Left forelimb (tissue), 1 donor: ENCODE measurements at regions not wholly inside any gene's neighbourhood (a gene's known extent, or its start where the extent isn't known, plus 50 kb on each side); places are given as distances from the start of the nearest gene placed in this dataset.

ENCODE experiments used
- DNase-seq: peaks from one replicate; pipeline ENCODE4 v3.0.0-alpha.2; 2018; ENCODE audit warnings: low spot score

GRCh38 chr5:32990593-32991420, 279.7 kb downstream of the NPR3 start:
- DNase-seq: no peak

GRCh38 chr5:32991421-32991815, 280.3 kb downstream of the NPR3 start:
- DNase-seq: no peak

GRCh38 chr5:32996336-32996735, 285.2 kb downstream of the NPR3 start:
- no peak for DNase-seq

GRCh38 chr5:33008751-33009418, 297.8 kb downstream of the NPR3 start:
- DNase-seq: no peak

- DNase-seq: no peak
Observed at GRCh38 chr5:33010846-33011245, 299.7 kb downstream of the NPR3 start.

GRCh38 chr5:33011801-33012200, 300.7 kb downstream of the NPR3 start:
- no peak for DNase-seq

- DNase-seq: no peak
Observed at GRCh38 chr5:33023649-33024048, 312.5 kb downstream of the NPR3 start.

GRCh38 chr5:33032271-33033070, 321.4 kb downstream of the NPR3 start:
- DNase-seq: peak; percentile 60

GRCh38 chr5:33033516-33033915, 322.4 kb downstream of the NPR3 start:
- no peak for DNase-seq

- DNase-seq: no peak
Observed at GRCh38 chr5:33034777-33035176, 323.7 kb downstream of the NPR3 start.

GRCh38 chr5:33035851-33036527, 324.9 kb downstream of the NPR3 start:
- DNase-seq: no peak

GRCh38 chr5:33037076-33037475, 326.0 kb downstream of the NPR3 start:
- DNase-seq: no peak

GRCh38 chr5:33041586-33041985, 330.5 kb downstream of the NPR3 start:
- DNase-seq: no peak

GRCh38 chr5:33043343-33043997, 332.3 kb downstream of the NPR3 start:
- no peak for DNase-seq

- DNase-seq: no peak
Observed at GRCh38 chr5:33046091-33046490, 335.0 kb downstream of the NPR3 start.

GRCh38 chr5:33048315-33048714, 337.2 kb downstream of the NPR3 start:
- no peak for DNase-seq

GRCh38 chr5:33049298-33049697, 338.2 kb downstream of the NPR3 start:
- DNase-seq: no peak

GRCh38 chr5:33049842-33050241, 338.7 kb downstream of the NPR3 start:
- DNase-seq: no peak

- no peak for DNase-seq
Observed at GRCh38 chr5:33059081-33059480, 348.0 kb downstream of the NPR3 start.

GRCh38 chr5:33065131-33065530, 354.0 kb downstream of the NPR3 start:
- DNase-seq: no peak

GRCh38 chr5:33067291-33067690, 356.2 kb downstream of the NPR3 start:
- no peak for DNase-seq

GRCh38 chr5:33068786-33069185, 357.7 kb downstream of the NPR3 start:
- DNase-seq: no peak
